Thyroid gland (tissue), 4 donors: ENCODE measurements at regions not wholly inside any gene's neighbourhood (a gene's known extent, or its start where the extent isn't known, plus 50 kb on each side); places are given as distances from the start of the nearest gene placed in this dataset.

ENCODE experiments used
- CTCF ChIP-seq, 6 experiments: fragments of 200-600 bp in 3 of 6; fragments of 450-650 bp in 3 of 6; sonication (generic) in 3 of 6; IDR thresholded peaks; one replicate each; pipeline ENCODE4 v1.5.1; 2016 to 2019; ENCODE audit warnings: antibody characterized with exemption in 6 of 6, mild to moderate bottlenecking in 2 of 6, inconsistent platforms in 1 of 6, moderate library complexity in 1 of 6
- POLR2A ChIP-seq, 2 donors: fragments of 450-650 bp; IDR thresholded peaks; one replicate each; pipeline ENCODE4 v1.6.1; 2017; ENCODE audit warnings: antibody characterized with exemption in 2 of 2, mild to moderate bottlenecking in 2 of 2, moderate library complexity in 1 of 2

- TF ChIP-seq CTCF (IDR thresholded peaks at IDR 0.05): no peak
- TF ChIP-seq POLR2A (IDR thresholded peaks at IDR 0.05): no peak
Observed at GRCh38 chr1:81678779-81679178, 122.0 kb upstream of the ADGRL2 start.
